Hepatocyte (in vitro differentiated cells): ENCODE measurements at regions not wholly inside any gene's neighbourhood (a gene's known extent, or its start where the extent isn't known, plus 50 kb on each side); places are given as distances from the start of the nearest gene placed in this dataset.

Experiments used
- EZH2 ChIP-seq: fragments of 200-600 bp; sonication (generic); IDR thresholded peaks from 2 replicates; pipeline ENCODE4 v1.6.1; 2016; ENCODE audit warnings: antibody characterized with exemption, mild to moderate bottlenecking, borderline replicate concordance
- EZH2phosphoT487 ChIP-seq: fragments of 200-600 bp; sonication (generic); IDR thresholded peaks from one replicate; pipeline ENCODE4 v1.6.1; 2018; ENCODE audit warnings: antibody characterized with exemption, mild to moderate bottlenecking, low read depth, moderate library complexity; ENCODE audit not compliant: unreplicated experiment, severe bottlenecking
- TF ChIP-seq, protein P1 (sequence below): fragments of 200-600 bp; sonication (generic); IDR thresholded peaks from 2 replicates; pipeline ENCODE4 v1.5.1; 2016; ENCODE audit warnings: antibody characterized with exemption, mild to moderate bottlenecking; ENCODE audit not compliant: poor library complexity

DNA sequence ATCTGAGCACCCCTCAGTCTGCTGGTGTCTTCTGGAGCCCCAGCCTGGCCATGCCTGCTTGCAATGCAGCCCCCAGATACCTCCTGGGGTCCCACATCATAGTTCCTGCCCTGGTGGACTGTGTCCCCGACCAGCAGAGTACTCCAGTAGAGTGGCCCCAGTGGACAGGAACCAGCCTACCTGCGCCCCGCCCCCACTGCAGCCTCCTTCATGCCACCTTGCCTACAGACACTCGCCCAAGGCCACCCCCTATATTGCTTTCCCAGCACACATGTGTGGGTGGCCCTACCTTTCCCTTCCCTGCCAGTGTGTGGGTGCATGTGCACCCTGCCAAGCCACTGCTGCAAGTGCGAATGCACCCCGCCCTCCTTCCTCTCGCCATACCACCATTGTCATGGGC lies 204.0 kb downstream of the EDN1 start:
- TF ChIP-seq EZH2, result no peak
- TF ChIP-seq, protein P1, sequence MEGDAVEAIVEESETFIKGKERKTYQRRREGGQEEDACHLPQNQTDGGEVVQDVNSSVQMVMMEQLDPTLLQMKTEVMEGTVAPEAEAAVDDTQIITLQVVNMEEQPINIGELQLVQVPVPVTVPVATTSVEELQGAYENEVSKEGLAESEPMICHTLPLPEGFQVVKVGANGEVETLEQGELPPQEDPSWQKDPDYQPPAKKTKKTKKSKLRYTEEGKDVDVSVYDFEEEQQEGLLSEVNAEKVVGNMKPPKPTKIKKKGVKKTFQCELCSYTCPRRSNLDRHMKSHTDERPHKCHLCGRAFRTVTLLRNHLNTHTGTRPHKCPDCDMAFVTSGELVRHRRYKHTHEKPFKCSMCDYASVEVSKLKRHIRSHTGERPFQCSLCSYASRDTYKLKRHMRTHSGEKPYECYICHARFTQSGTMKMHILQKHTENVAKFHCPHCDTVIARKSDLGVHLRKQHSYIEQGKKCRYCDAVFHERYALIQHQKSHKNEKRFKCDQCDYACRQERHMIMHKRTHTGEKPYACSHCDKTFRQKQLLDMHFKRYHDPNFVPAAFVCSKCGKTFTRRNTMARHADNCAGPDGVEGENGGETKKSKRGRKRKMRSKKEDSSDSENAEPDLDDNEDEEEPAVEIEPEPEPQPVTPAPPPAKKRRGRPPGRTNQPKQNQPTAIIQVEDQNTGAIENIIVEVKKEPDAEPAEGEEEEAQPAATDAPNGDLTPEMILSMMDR, result no peak
- TF ChIP-seq EZH2phosphoT487, result no peak
